ENCODE measurements at regions not wholly inside any gene's neighbourhood (a gene's known extent, or its start where the extent isn't known, plus 50 kb on each side); places are given as distances from the start of the nearest gene placed in this dataset.

- H3K4me3 ChIP-seq (ENCODE audit: low read depth, low read length) = no peak overlapping the region
- H3K4me1 ChIP-seq (ENCODE audit: control insufficient read depth, insufficient read depth, low read length) = no peaks in the 10 kb centered on the region
- POLR2A ChIA-PET = no interaction called here
- CTCF ChIA-PET = no interaction called here
- no peaks in the 10 kb centered on the region for H3K9me3 ChIP-seq (ENCODE audit: control insufficient read depth, insufficient read depth, low read depth, low read length)
- H3K27ac ChIP-seq (ENCODE audit: extremely low read depth, low read depth, low read length) = no peak overlapping the region
- no peak for TF ChIP-seq ZNF23 (tag by site-specific recombination; IDR thresholded peaks at IDR 0.05; ENCODE audit: borderline replicate concordance)
- no peak for TF ChIP-seq ZSCAN4 (tag by site-specific recombination; IDR thresholded peaks at IDR 0.05)
- TF ChIP-seq SETDB1 (IDR thresholded peaks at IDR 0.05; ENCODE audit: insufficient read length, low read length) = peak; percentile 26
- no peaks in the 10 kb centered on the region for H3K36me3 ChIP-seq (ENCODE audit: control insufficient read depth in 2 of 2, insufficient read depth in 1 of 2, low read length in 2 of 2)
These were observed 385.8 kb downstream of the KLF12 start for GRCh38 chr13:73748404-73748803.

- CTCF ChIA-PET = interaction anchor here (0.6 kb wide), 1 partner anchor 229 kb away, joined by 3 read pairs; no protein-coding TSS in a partner anchor
- TF ChIP-seq ZNF707 (tag by site-specific recombination; IDR thresholded peaks at IDR 0.05) (no peak), ZNF211 (tag by site-specific recombination; IDR thresholded peaks at IDR 0.05; ENCODE audit: low read depth) (no peak), ZFHX2 (tag by site-specific recombination; conservative IDR thresholded peaks at IDR 0.05) (no peak), ZNF302 (tag by site-specific recombination; IDR thresholded peaks at IDR 0.05; ENCODE audit: low read depth) (no peak), ZNF112 (tag by site-specific recombination; IDR thresholded peaks at IDR 0.05) (no peak), ZNF239 (tag by site-specific recombination; IDR thresholded peaks at IDR 0.05) (no peak), ZNF121 (tag by site-specific recombination; IDR thresholded peaks at IDR 0.05) (no peak), INSM2 (tag by site-specific recombination; IDR thresholded peaks at IDR 0.05) (no peak)
These were observed 389.0 kb downstream of the KLF12 start for GRCh38 chr13:73745190-73745589.

GRCh38 chr13:73742982-73743381 lies 391.2 kb downstream of the KLF12 start:
- H3K27ac ChIP-seq (ENCODE audit: extremely low read depth, low read depth, low read length) = no peak overlapping the region
- no peaks in the 10 kb centered on the region for H3K36me3 ChIP-seq (ENCODE audit: control insufficient read depth in 2 of 2, insufficient read depth in 1 of 2, low read length in 2 of 2)
- no peaks in the 10 kb centered on the region for H3K9me3 ChIP-seq (ENCODE audit: control insufficient read depth, insufficient read depth, low read depth, low read length)
- H3K4me3 ChIP-seq (ENCODE audit: low read depth, low read length) = no peak overlapping the region
- CTCF ChIA-PET = interaction anchor here (0.7 kb wide), 1 partner anchor 12 kb away, joined by 3 read pairs; no protein-coding TSS in a partner anchor
- POLR2A ChIA-PET = no interaction called here
- TF ChIP-seq KLF8 (tag by site-specific recombination; IDR thresholded peaks at IDR 0.05) (no peak), ZBTB1 (tag by site-specific recombination; IDR thresholded peaks at IDR 0.05) (no peak), ZNF670 (tag by site-specific recombination; IDR thresholded peaks at IDR 0.05; ENCODE audit: low read depth) (no peak)
- H3K4me1 ChIP-seq (ENCODE audit: control insufficient read depth, insufficient read depth, low read length) = no peaks in the 10 kb centered on the region

More at GRCh38 chr13:73745190-73745589, 389.0 kb downstream of the KLF12 start:
- Histone ChIP-seq H3K4me1 (ENCODE audit: control insufficient read depth, insufficient read depth, low read length) (no peaks in the 10 kb centered on the region), H3K9me3 (ENCODE audit: control insufficient read depth, insufficient read depth, low read depth, low read length) (no peaks in the 10 kb centered on the region), H3K27ac (ENCODE audit: extremely low read depth, low read depth, low read length) (no peak overlapping the region), H3K36me3 (ENCODE audit: control insufficient read depth in 2 of 2, insufficient read depth in 1 of 2, low read length in 2 of 2) (no peaks in the 10 kb centered on the region), H3K4me3 (ENCODE audit: low read depth, low read length) (no peak overlapping the region)
- POLR2A ChIA-PET = no interaction called here

GRCh38 chr13:73741742-73742141 lies 392.5 kb downstream of the KLF12 start:
- CTCF ChIA-PET = interaction anchor here (0.7 kb wide), 1 partner anchor 16 kb away, joined by 3 read pairs; no protein-coding TSS in a partner anchor
- no peaks in the 10 kb centered on the region for H3K9me3 ChIP-seq (ENCODE audit: control insufficient read depth, insufficient read depth, low read depth, low read length)
- H3K4me1 ChIP-seq (ENCODE audit: control insufficient read depth, insufficient read depth, low read length) = no peaks in the 10 kb centered on the region
- H3K36me3 ChIP-seq (ENCODE audit: control insufficient read depth in 2 of 2, insufficient read depth in 1 of 2, low read length in 2 of 2) = no peaks in the 10 kb centered on the region
- no peak overlapping the region for H3K4me3 ChIP-seq (ENCODE audit: low read depth, low read length)
- H3K27ac ChIP-seq (ENCODE audit: extremely low read depth, low read depth, low read length) = no peak overlapping the region
- POLR2A ChIA-PET = no interaction called here
- TF ChIP-seq ZNF19 (tag by site-specific recombination; IDR thresholded peaks at IDR 0.05; ENCODE audit: low read depth) (no peak), ZNF274 (IDR thresholded peaks at IDR 0.05; ENCODE audit: low read length) (no peak), ZNF274 (tag by site-specific recombination; IDR thresholded peaks at IDR 0.05; ENCODE audit: borderline replicate concordance) (no peak), ZNF354C (tag by site-specific recombination; IDR thresholded peaks at IDR 0.05; ENCODE audit: borderline replicate concordance, low read depth) (no peak), ZNF37A (tag by site-specific recombination; IDR thresholded peaks at IDR 0.05) (no peak), ZNF391 (tag by site-specific recombination; IDR thresholded peaks at IDR 0.05; ENCODE audit: borderline replicate concordance, low read depth) (no peak), ZNF202 (tag by site-specific recombination; IDR thresholded peaks at IDR 0.05; ENCODE audit: borderline replicate concordance) (no peak), ZNF449 (tag by site-specific recombination; IDR thresholded peaks at IDR 0.05) (no peak), ZNF366 (tag by site-specific recombination; conservative IDR thresholded peaks at IDR 0.05) (no peak)

Measured in HEK293 (cell line).